ENCODE measurements at regions not wholly inside any gene's neighbourhood (a gene's known extent, or its start where the extent isn't known, plus 50 kb on each side); places are given as distances from the start of the nearest gene placed in this dataset.

- Histone ChIP-seq H3K36me3 (ENCODE audit: control insufficient read depth, insufficient read depth, low read length) (no peaks in the 10 kb centered on the region), H3K4me1 (ENCODE audit: control insufficient read depth, insufficient read depth, low read length) (no peaks in the 10 kb centered on the region), H3K9ac (ENCODE audit: extremely low read depth, low read length, poor library complexity, severe bottlenecking) (no peak overlapping the region), H3K27ac (ENCODE audit: low read depth, low read length) (no peak overlapping the region), H3K9me3 (ENCODE audit: control insufficient read depth, low read length) (no peaks in the 10 kb centered on the region), H3K4me3 (ENCODE audit: low read length) (no peak overlapping the region), H3K27me3 (ENCODE audit: control insufficient read depth, insufficient read depth, low read length, poor library complexity, severe bottlenecking) (no peaks in the 10 kb centered on the region)
- Mint-ChIP-seq H3K4me3 (no peak overlapping the region), H3K27ac (no peak overlapping the region), H3K27me3 (ENCODE audit: insufficient read depth) (peaks cover 15% of the 10 kb centered on the region), H3K4me1 (peaks cover 31% of the 10 kb centered on the region), H3K9me3 (no peaks in the 10 kb centered on the region), H3K36me3 (ENCODE audit: low read depth) (no peaks in the 10 kb centered on the region)
- TF ChIP-seq CTCF (conservative IDR thresholded peaks at IDR 0.05) = no peak
- no peak for DNase-seq
Observed at GRCh38 chr5:17149786-17150185, 67.6 kb upstream of the BASP1 start.

DNA sequence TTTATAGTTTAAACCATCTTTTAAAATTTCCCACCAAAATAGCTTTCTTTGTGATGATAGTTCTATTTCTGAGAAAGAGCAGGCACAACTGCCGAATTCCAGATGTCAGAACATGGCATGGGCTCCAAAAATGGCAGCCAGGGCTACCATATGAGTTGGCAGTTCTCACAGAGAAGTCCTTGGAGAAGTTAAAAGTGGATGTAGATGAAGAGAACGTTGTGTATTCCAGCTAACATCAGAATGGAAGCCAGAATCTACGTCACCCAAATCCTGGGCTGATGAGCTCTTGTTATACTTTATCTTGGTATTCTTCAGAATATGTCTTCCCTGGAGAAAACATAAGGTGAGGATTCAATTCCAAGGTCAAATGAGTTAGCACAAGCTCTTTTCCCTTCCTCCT lies 66.9 kb upstream of the BASP1 start:
- H3K9ac ChIP-seq (ENCODE audit: extremely low read depth, low read length, poor library complexity, severe bottlenecking) = no peak overlapping the region
- Mint-ChIP-seq H3K4me3 (no peak overlapping the region), H3K27me3 (ENCODE audit: insufficient read depth) (peaks cover 16% of the 10 kb centered on the region), H3K9me3 (no peaks in the 10 kb centered on the region), H3K36me3 (ENCODE audit: low read depth) (no peaks in the 10 kb centered on the region), H3K27ac (no peak overlapping the region), H3K4me1 (peaks cover 32% of the 10 kb centered on the region)
- no peaks in the 10 kb centered on the region for H3K36me3 ChIP-seq (ENCODE audit: control insufficient read depth, insufficient read depth, low read length)
- no peak for DNase-seq
- no peak for TF ChIP-seq CTCF (conservative IDR thresholded peaks at IDR 0.05)
- no peaks in the 10 kb centered on the region for H3K9me3 ChIP-seq (ENCODE audit: control insufficient read depth, low read length)
- H3K4me3 ChIP-seq (ENCODE audit: low read length) = no peak overlapping the region
- no peaks in the 10 kb centered on the region for H3K27me3 ChIP-seq (ENCODE audit: control insufficient read depth, insufficient read depth, low read length, poor library complexity, severe bottlenecking)
- 92 to 100% methylated on average over 2 to 3 of the region's 3 CpGs for WGBS, 2 experiments (ENCODE audit: insufficient coverage in 1 of 2, insufficient read length in 1 of 2)
- H3K27ac ChIP-seq (ENCODE audit: low read depth, low read length) = no peak overlapping the region
- no peaks in the 10 kb centered on the region for H3K4me1 ChIP-seq (ENCODE audit: control insufficient read depth, insufficient read depth, low read length)

- DNase-seq = peak; percentile 92
- Mint-ChIP-seq H3K4me3 (no peak overlapping the region), H3K27me3 (ENCODE audit: insufficient read depth) (peaks cover 14% of the 10 kb centered on the region), H3K9me3 (no peaks in the 10 kb centered on the region), H3K27ac (peak overlapping the region; percentile 18), H3K4me1 (peaks cover 27% of the 10 kb centered on the region), H3K36me3 (ENCODE audit: low read depth) (no peaks in the 10 kb centered on the region)
- no peak for TF ChIP-seq CTCF (conservative IDR thresholded peaks at IDR 0.05)
- H3K27ac ChIP-seq (ENCODE audit: low read depth, low read length) = no peak overlapping the region
- no peaks in the 10 kb centered on the region for H3K36me3 ChIP-seq (ENCODE audit: control insufficient read depth, insufficient read depth, low read length)
- H3K27me3 ChIP-seq (ENCODE audit: control insufficient read depth, insufficient read depth, low read length, poor library complexity, severe bottlenecking) = no peaks in the 10 kb centered on the region
- no peak overlapping the region for H3K4me3 ChIP-seq (ENCODE audit: low read length)
- H3K4me1 ChIP-seq (ENCODE audit: control insufficient read depth, insufficient read depth, low read length) = no peaks in the 10 kb centered on the region
- no peak overlapping the region for H3K9ac ChIP-seq (ENCODE audit: extremely low read depth, low read length, poor library complexity, severe bottlenecking)
- WGBS, 2 experiments (ENCODE audit: insufficient coverage in 1 of 2, insufficient read length in 1 of 2) = 60% methylated on average over 5 to 8 of the region's 8 CpGs
- peaks cover 4% of the 10 kb centered on the region for H3K9me3 ChIP-seq (ENCODE audit: control insufficient read depth, low read length)
Observed at GRCh38 chr5:17151686-17152085, 65.7 kb upstream of the BASP1 start.
